ENCODE measurements at regions not wholly inside any gene's neighbourhood (a gene's known extent, or its start where the extent isn't known, plus 50 kb on each side); places are given as distances from the start of the nearest gene placed in this dataset.

- no peak for TF ChIP-seq POLR2A (IDR thresholded peaks at IDR 0.05; ENCODE audit: low read depth, low read length)
- no peak for TF ChIP-seq POLR2AphosphoS5 (IDR thresholded peaks at IDR 0.05; ENCODE audit: low read depth, low read length)
- TF ChIP-seq TAF1 (IDR thresholded peaks at IDR 0.05; ENCODE audit: borderline replicate concordance, low read depth, low read length): no peak
Measured at GRCh38 chr4:97300561-97300960, 842.7 kb downstream of the STPG2 start.
